ENCODE measurements at regions not wholly inside any gene's neighbourhood (a gene's known extent, or its start where the extent isn't known, plus 50 kb on each side); places are given as distances from the start of the nearest gene placed in this dataset.

- H3K27me3 ChIP-seq (ENCODE audit: control insufficient read depth, insufficient read depth, low read length): no peaks in the 10 kb centered on the region
- no peak for TF ChIP-seq CTCF (IDR thresholded peaks at IDR 0.05)
- H3K9ac ChIP-seq: no peak overlapping the region
- no peak overlapping the region for H3K4me3 ChIP-seq (ENCODE audit: low read depth, low read length)
- no peaks in the 10 kb centered on the region for H3K79me2 ChIP-seq
- H3K4me1 ChIP-seq: no peaks in the 10 kb centered on the region
- H3K36me3 ChIP-seq (ENCODE audit: control insufficient read depth, insufficient read depth, low read length): no peaks in the 10 kb centered on the region
- H3K9me3 ChIP-seq (ENCODE audit: control insufficient read depth, low read length): no peaks in the 10 kb centered on the region
- H3K27ac ChIP-seq: no peak overlapping the region
- no peak overlapping the region for H2AFZ ChIP-seq
- H3K4me2 ChIP-seq (ENCODE audit: low read length): no peak overlapping the region
Observed at GRCh38 chr4:137200322-137200721, 332.0 kb downstream of the PCDH18 start.

- no peaks in the 10 kb centered on the region for H3K36me3 ChIP-seq (ENCODE audit: control insufficient read depth, insufficient read depth, low read length)
- H3K4me1 ChIP-seq: no peaks in the 10 kb centered on the region
- no peaks in the 10 kb centered on the region for H3K9me3 ChIP-seq (ENCODE audit: control insufficient read depth, low read length)
- no peak for TF ChIP-seq CTCF (IDR thresholded peaks at IDR 0.05)
- no peak overlapping the region for H3K4me2 ChIP-seq (ENCODE audit: low read length)
- H3K4me3 ChIP-seq (ENCODE audit: low read depth, low read length): no peak overlapping the region
- no peaks in the 10 kb centered on the region for H3K27me3 ChIP-seq (ENCODE audit: control insufficient read depth, insufficient read depth, low read length)
- H2AFZ ChIP-seq: no peak overlapping the region
- no peaks in the 10 kb centered on the region for H3K79me2 ChIP-seq
- H3K27ac ChIP-seq: no peak overlapping the region
- no peak overlapping the region for H3K9ac ChIP-seq
Observed at GRCh38 chr4:137198791-137199190, 333.5 kb downstream of the PCDH18 start.

- H3K4me1 ChIP-seq: no peaks in the 10 kb centered on the region
- no peak overlapping the region for H2AFZ ChIP-seq
- H3K4me2 ChIP-seq (ENCODE audit: low read length): no peak overlapping the region
- H3K9me3 ChIP-seq (ENCODE audit: control insufficient read depth, low read length): no peaks in the 10 kb centered on the region
- H3K79me2 ChIP-seq: no peaks in the 10 kb centered on the region
- no peak overlapping the region for H3K4me3 ChIP-seq (ENCODE audit: low read depth, low read length)
- H3K36me3 ChIP-seq (ENCODE audit: control insufficient read depth, insufficient read depth, low read length): no peaks in the 10 kb centered on the region
- no peak overlapping the region for H3K9ac ChIP-seq
- H3K27ac ChIP-seq: no peak overlapping the region
- TF ChIP-seq CTCF (IDR thresholded peaks at IDR 0.05): no peak
- no peaks in the 10 kb centered on the region for H3K27me3 ChIP-seq (ENCODE audit: control insufficient read depth, insufficient read depth, low read length)
Observed at GRCh38 chr4:137194670-137195069, 337.6 kb downstream of the PCDH18 start.

- no peaks in the 10 kb centered on the region for H3K9me3 ChIP-seq (ENCODE audit: control insufficient read depth, low read length)
- H3K4me2 ChIP-seq (ENCODE audit: low read length): no peak overlapping the region
- no peaks in the 10 kb centered on the region for H3K79me2 ChIP-seq
- no peaks in the 10 kb centered on the region for H3K27me3 ChIP-seq (ENCODE audit: control insufficient read depth, insufficient read depth, low read length)
- H2AFZ ChIP-seq: no peak overlapping the region
- no peak overlapping the region for H3K27ac ChIP-seq
- H3K36me3 ChIP-seq (ENCODE audit: control insufficient read depth, insufficient read depth, low read length): no peaks in the 10 kb centered on the region
- no peak overlapping the region for H3K4me3 ChIP-seq (ENCODE audit: low read depth, low read length)
- H3K9ac ChIP-seq: no peak overlapping the region
- H3K4me1 ChIP-seq: no peaks in the 10 kb centered on the region
- no peak for TF ChIP-seq CTCF (IDR thresholded peaks at IDR 0.05)
Observed at GRCh38 chr4:137193564-137193963, 338.7 kb downstream of the PCDH18 start.

- H2AFZ ChIP-seq: no peak overlapping the region
- H3K9me3 ChIP-seq (ENCODE audit: control insufficient read depth, low read length): no peaks in the 10 kb centered on the region
- no peak overlapping the region for H3K4me3 ChIP-seq (ENCODE audit: low read depth, low read length)
- H3K79me2 ChIP-seq: no peaks in the 10 kb centered on the region
- H3K4me2 ChIP-seq (ENCODE audit: low read length): no peak overlapping the region
- no peaks in the 10 kb centered on the region for H3K36me3 ChIP-seq (ENCODE audit: control insufficient read depth, insufficient read depth, low read length)
- no peaks in the 10 kb centered on the region for H3K4me1 ChIP-seq
- TF ChIP-seq CTCF (IDR thresholded peaks at IDR 0.05): no peak
- H3K27ac ChIP-seq: no peak overlapping the region
- no peak overlapping the region for H3K9ac ChIP-seq
- H3K27me3 ChIP-seq (ENCODE audit: control insufficient read depth, insufficient read depth, low read length): no peaks in the 10 kb centered on the region
Observed at GRCh38 chr4:137181293-137181899, 350.9 kb downstream of the PCDH18 start.

Measured in parathyroid adenoma (tissue), 2 donors.